CD4-positive, alpha-beta memory T cell (primary cell): ENCODE measurements at regions not wholly inside any gene's neighbourhood (a gene's known extent, or its start where the extent isn't known, plus 50 kb on each side); places are given as distances from the start of the nearest gene placed in this dataset.

Source experiments
- CTCF ChIA-PET: fragments of 350-600 bp; sonication (Branson Sonifier 250); formaldehyde crosslinking; loops from one replicate; lab custom pipeline; 2021; ENCODE audit warnings: inconsistent platforms; ENCODE audit not compliant: partially characterized antibody; lab: Charles Lee
- POLR2A ChIA-PET: fragments of 350-600 bp; sonication (Branson Sonifier 250); formaldehyde crosslinking; loops from one replicate; lab custom pipeline; 2021; ENCODE audit not compliant: partially characterized antibody; lab: Charles Lee
- DNase-seq, 5 donors: peaks; one replicate each; pipeline versions ENCODE4 v3.0.0 to v3.0.0-alpha.2; 2020 to 2022; ENCODE audit warnings: mixed read lengths in 1 of 5
- H3K27ac ChIP-seq: one replicate; pipeline ENCODE4 v1.7.0; 2013; ENCODE audit warnings: low read depth, low read length
- H3K27me3 ChIP-seq: 2 replicates; pipeline ENCODE4 v1.7.0; 2013; ENCODE audit warnings: mild to moderate bottlenecking, low read length, moderate library complexity; ENCODE audit not compliant: insufficient read depth
- H3K36me3 ChIP-seq: 2 replicates; pipeline ENCODE4 v1.7.0; 2013; ENCODE audit warnings: mild to moderate bottlenecking, low read length, moderate library complexity; ENCODE audit not compliant: insufficient read depth
- H3K4me1 ChIP-seq: 2 replicates; pipeline ENCODE4 v1.7.0; 2013; ENCODE audit warnings: mild to moderate bottlenecking, low read length, moderate library complexity; ENCODE audit not compliant: insufficient read depth
- H3K4me3 ChIP-seq, 2 donors: one replicate each; pipeline ENCODE4 v1.7.0; 2013; ENCODE audit warnings: low read length in 2 of 2, mild to moderate bottlenecking in 1 of 2
- H3K9me3 ChIP-seq, 2 donors: one replicate each; pipeline ENCODE4 v1.7.0; 2013; ENCODE audit warnings: low read length in 2 of 2, control low read depth in 1 of 2; ENCODE audit not compliant: control insufficient read depth in 1 of 2
- H3K27ac Mint-ChIP-seq, 7 donors: one replicate each; pipeline ENCODE4 v1.8.0; 2020 to 2021; ENCODE audit warnings: mixed read lengths in 7 of 7, mild to moderate bottlenecking in 6 of 7, inconsistent platforms in 3 of 7, moderate library complexity in 3 of 7
- H3K27me3 Mint-ChIP-seq, 2 donors: one replicate each; pipeline ENCODE4 v1.8.0; 2020 to 2021; ENCODE audit warnings: mixed read lengths in 2 of 2
- H3K36me3 Mint-ChIP-seq, 2 donors: one replicate each; pipeline ENCODE4 v1.8.0; 2020 to 2021; ENCODE audit warnings: mixed read lengths in 2 of 2, inconsistent platforms in 1 of 2, mild to moderate bottlenecking in 1 of 2
- H3K4me1 Mint-ChIP-seq, 4 donors: one replicate each; pipeline ENCODE4 v1.8.0; 2020 to 2021; ENCODE audit warnings: mixed read lengths in 4 of 4, mild to moderate bottlenecking in 1 of 4
- H3K4me3 Mint-ChIP-seq, 8 donors: one replicate each; pipeline ENCODE4 v1.8.0; 2020 to 2021; ENCODE audit warnings: mixed read lengths in 8 of 8, mild to moderate bottlenecking in 7 of 8, moderate library complexity in 6 of 8, inconsistent platforms in 3 of 8
- H3K9me3 Mint-ChIP-seq, 8 donors: one replicate each; pipeline ENCODE4 v1.8.0; 2020 to 2021; ENCODE audit warnings: mixed read lengths in 8 of 8, mild to moderate bottlenecking in 5 of 8, inconsistent platforms in 3 of 8, moderate library complexity in 1 of 8
- intact Hi-C: fragments of 100-400 bp; cut with micrococcal nuclease; formaldehyde crosslinking; loops from one replicate; pipeline ENCODE4 v1.15.1; 2023

GRCh38 chr2:125850541-125850940, 805.4 kb upstream of the GYPC start:
- ChIA-PET CTCF (no interaction called here), POLR2A (no interaction called here)
- H3K4me3 Mint-ChIP-seq = no peak overlapping the region
- peaks cover 0 to 11% (median 5%) of the 10 kb centered on the region in 8 donors for H3K9me3 Mint-ChIP-seq
- H3K27ac Mint-ChIP-seq = no peak overlapping the region
- Histone ChIP-seq H3K36me3 (no peaks in the 10 kb centered on the region), H3K4me1 (no peaks in the 10 kb centered on the region), H3K4me3 (no peak overlapping the region), H3K27me3 (no peaks in the 10 kb centered on the region), H3K27ac (no peak overlapping the region), H3K9me3 (no peaks in the 10 kb centered on the region)
- H3K36me3 Mint-ChIP-seq = no peaks in the 10 kb centered on the region
- DNase-seq = no peak
- intact Hi-C loops = no loop called here
- no peaks in the 10 kb centered on the region for H3K4me1 Mint-ChIP-seq
- H3K27me3 Mint-ChIP-seq = no peaks in the 10 kb centered on the region

DNA sequence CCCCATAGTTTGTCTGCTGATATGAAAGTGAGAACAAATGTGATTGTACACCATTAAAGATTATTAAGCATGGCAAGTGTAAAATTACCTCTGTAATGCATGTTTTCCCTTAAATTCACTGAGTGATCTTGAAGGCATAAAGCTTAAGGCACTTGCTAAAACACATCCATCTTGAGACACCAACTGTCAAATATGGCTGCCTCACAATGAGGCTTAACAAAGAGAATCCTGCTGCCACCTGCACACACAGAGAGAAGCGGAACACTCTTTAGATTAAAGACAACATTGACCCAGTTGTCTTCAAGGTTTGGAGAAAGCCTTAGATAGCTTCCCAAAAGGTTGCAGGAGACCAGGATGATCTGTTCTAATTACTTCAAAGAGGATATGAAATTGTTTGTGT, 803.6 kb upstream of the GYPC start:
- CTCF ChIA-PET = no interaction called here
- Histone ChIP-seq H3K9me3 (no peaks in the 10 kb centered on the region), H3K27ac (no peak overlapping the region), H3K4me3 (no peak overlapping the region), H3K36me3 (no peaks in the 10 kb centered on the region), H3K4me1 (no peaks in the 10 kb centered on the region), H3K27me3 (no peaks in the 10 kb centered on the region)
- no peak for DNase-seq
- Mint-ChIP-seq H3K4me3 (no peak overlapping the region), H3K9me3 (peaks cover 0 to 8% (median 5%) of the 10 kb centered on the region in 8 donors), H3K27me3 (no peaks in the 10 kb centered on the region), H3K27ac (no peak overlapping the region), H3K36me3 (no peaks in the 10 kb centered on the region), H3K4me1 (no peaks in the 10 kb centered on the region)
- POLR2A ChIA-PET = no interaction called here
- intact Hi-C loops = no loop called here

DNA sequence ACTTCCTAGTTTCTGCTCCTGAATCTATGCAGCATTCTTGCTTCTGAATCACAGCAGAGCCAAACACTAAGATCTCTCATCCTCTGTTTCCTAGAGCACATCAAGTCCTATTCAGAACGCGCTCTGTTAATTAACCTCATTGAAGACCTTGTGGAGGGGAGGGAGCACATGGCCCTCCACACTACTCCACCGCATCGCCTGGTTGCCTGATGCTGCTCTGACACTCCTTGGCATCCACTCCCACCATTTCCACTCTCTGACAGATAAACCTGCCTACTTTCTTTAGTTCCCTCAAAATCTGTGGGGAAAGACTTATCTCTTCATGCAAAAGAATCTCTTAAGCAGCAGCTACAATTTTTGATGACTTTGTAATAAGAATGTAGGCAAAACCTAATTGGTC, 802.3 kb upstream of the GYPC start:
- Histone ChIP-seq H3K27ac (no peak overlapping the region), H3K4me1 (no peaks in the 10 kb centered on the region), H3K9me3 (no peaks in the 10 kb centered on the region), H3K36me3 (no peaks in the 10 kb centered on the region), H3K4me3 (no peak overlapping the region), H3K27me3 (no peaks in the 10 kb centered on the region)
- intact Hi-C loops = no loop called here
- Mint-ChIP-seq H3K4me1 (no peaks in the 10 kb centered on the region), H3K9me3 (peaks cover 0 to 8% (median 4%) of the 10 kb centered on the region in 8 donors), H3K36me3 (no peaks in the 10 kb centered on the region), H3K27ac (no peak overlapping the region), H3K27me3 (no peaks in the 10 kb centered on the region), H3K4me3 (no peak overlapping the region)
- no peak for DNase-seq
- ChIA-PET CTCF (no interaction called here), POLR2A (no interaction called here)

- no peak overlapping the region for H3K4me3 Mint-ChIP-seq
- peaks cover 0 to 7% (median 3%) of the 10 kb centered on the region in 8 donors for H3K9me3 Mint-ChIP-seq
- Histone ChIP-seq H3K27ac (no peak overlapping the region), H3K9me3 (no peaks in the 10 kb centered on the region), H3K36me3 (no peaks in the 10 kb centered on the region), H3K27me3 (no peaks in the 10 kb centered on the region), H3K4me1 (no peaks in the 10 kb centered on the region), H3K4me3 (no peak overlapping the region)
- H3K4me1 Mint-ChIP-seq = no peaks in the 10 kb centered on the region
- intact Hi-C loops = no loop called here
- no peaks in the 10 kb centered on the region for H3K36me3 Mint-ChIP-seq
- ChIA-PET POLR2A (no interaction called here), CTCF (no interaction called here)
- no peak for DNase-seq
- H3K27me3 Mint-ChIP-seq = no peaks in the 10 kb centered on the region
- no peak overlapping the region for H3K27ac Mint-ChIP-seq
Observed at GRCh38 chr2:125855204-125855603, 800.8 kb upstream of the GYPC start.

DNA sequence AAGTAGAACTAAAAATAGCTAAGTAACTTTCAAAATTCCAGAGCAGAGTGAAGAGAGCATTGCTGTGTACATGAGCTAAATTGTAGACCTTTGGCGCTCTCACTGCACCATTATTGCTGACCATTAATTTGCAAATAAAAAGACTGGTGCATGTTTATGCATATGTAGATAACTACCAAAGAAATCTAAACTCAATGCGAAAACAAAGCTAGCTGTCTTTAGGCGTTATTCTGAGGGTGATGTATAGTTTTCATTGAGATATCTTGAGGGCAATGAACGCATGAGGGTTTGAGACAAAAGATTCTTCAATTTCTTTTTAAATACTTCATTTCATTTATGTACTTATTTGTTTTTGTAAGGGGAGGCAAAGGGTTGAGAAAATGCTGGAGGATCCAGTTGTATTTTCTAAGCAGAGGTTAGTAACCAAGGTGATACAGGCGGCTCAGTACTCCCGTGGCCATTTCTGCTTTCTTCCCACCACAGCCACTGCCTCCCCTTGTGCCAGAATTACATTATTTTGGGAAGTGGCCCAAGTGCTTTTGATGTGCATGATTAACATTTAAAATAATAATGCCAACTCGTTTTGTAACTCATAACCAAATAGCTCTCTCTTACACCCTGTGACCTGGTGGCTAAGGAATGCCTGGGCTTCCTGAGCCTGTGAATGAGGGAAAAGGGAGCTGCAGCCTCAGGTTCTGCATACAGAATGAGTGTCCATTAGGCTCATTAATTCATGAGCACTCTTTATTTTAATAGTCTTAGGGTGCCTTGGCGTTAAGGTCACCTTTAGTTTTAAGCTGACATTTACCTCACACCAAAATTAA, 797.8 kb upstream of the GYPC start:
- Mint-ChIP-seq H3K27ac (no peak overlapping the region), H3K4me1 (no peaks in the 10 kb centered on the region), H3K27me3 (no peaks in the 10 kb centered on the region), H3K36me3 (no peaks in the 10 kb centered on the region), H3K9me3 (peaks cover 0 to 6% (median 2%) of the 10 kb centered on the region in 8 donors), H3K4me3 (no peak overlapping the region)
- ChIA-PET CTCF (no interaction called here), POLR2A (no interaction called here)
- Histone ChIP-seq H3K9me3 (no peaks in the 10 kb centered on the region), H3K27me3 (no peaks in the 10 kb centered on the region), H3K27ac (no peak overlapping the region), H3K4me3 (no peak overlapping the region), H3K4me1 (no peaks in the 10 kb centered on the region), H3K36me3 (no peaks in the 10 kb centered on the region)
- no peak for DNase-seq
- intact Hi-C loops = no loop called here

- H3K9me3 ChIP-seq = no peaks in the 10 kb centered on the region
- H3K36me3 Mint-ChIP-seq = no peaks in the 10 kb centered on the region
- CTCF ChIA-PET = no interaction called here
- no peaks in the 10 kb centered on the region for H3K4me1 ChIP-seq
- DNase-seq = no peak
- no peaks in the 10 kb centered on the region for H3K4me1 Mint-ChIP-seq
- peaks cover 0 to 3% (median 0%) of the 10 kb centered on the region in 8 donors for H3K9me3 Mint-ChIP-seq
- no peaks in the 10 kb centered on the region for H3K36me3 ChIP-seq
- H3K27ac Mint-ChIP-seq = no peak overlapping the region
- H3K4me3 Mint-ChIP-seq = no peak overlapping the region
- POLR2A ChIA-PET = no interaction called here
- H3K27me3 ChIP-seq = no peaks in the 10 kb centered on the region
- peaks cover 0 to 2% of the 10 kb centered on the region in 2 donors for H3K27me3 Mint-ChIP-seq
- intact Hi-C loops = no loop called here
- H3K4me3 ChIP-seq = no peak overlapping the region
- H3K27ac ChIP-seq = no peak overlapping the region
Observed at GRCh38 chr2:125861461-125861860, 794.5 kb upstream of the GYPC start.

- Histone ChIP-seq H3K27ac (no peak overlapping the region), H3K36me3 (no peaks in the 10 kb centered on the region), H3K4me3 (no peak overlapping the region), H3K27me3 (no peaks in the 10 kb centered on the region), H3K9me3 (no peaks in the 10 kb centered on the region), H3K4me1 (no peaks in the 10 kb centered on the region)
- Mint-ChIP-seq H3K4me3 (no peak overlapping the region), H3K27me3 (peaks cover 0 to 2% of the 10 kb centered on the region in 2 donors), H3K9me3 (peaks cover 0 to 4% (median 0%) of the 10 kb centered on the region in 8 donors), H3K27ac (no peak overlapping the region), H3K36me3 (no peaks in the 10 kb centered on the region), H3K4me1 (no peaks in the 10 kb centered on the region)
- ChIA-PET CTCF (no interaction called here), POLR2A (no interaction called here)
- intact Hi-C loops = no loop called here
- no peak for DNase-seq
Observed at GRCh38 chr2:125867908-125868307, 788.0 kb upstream of the GYPC start.
